GM18907 (cell line): ENCODE measurements at regions not wholly inside any gene's neighbourhood (a gene's known extent, or its start where the extent isn't known, plus 50 kb on each side); places are given as distances from the start of the nearest gene placed in this dataset.
"Not testable (repeated sequence)": the region's sequence is repeated elsewhere in the genome, so short reads cannot be mapped to it uniquely, and the experiment has no call there.

Source experiments
- ATAC-seq: cut with Tn5 transposase; IDR thresholded peaks from one replicate; pipeline ENCODE4 v1.9.1; 2021; ENCODE audit warnings: mild to moderate bottlenecking, moderate library complexity; ENCODE audit not compliant: unreplicated experiment

- not testable (repeated sequence) for ATAC-seq
These were observed 846.4 kb downstream of the RPIA start for GRCh38 chr2:89537862-89538261.

- ATAC-seq = not testable (repeated sequence)
These were observed 852.6 kb downstream of the RPIA start for GRCh38 chr2:89544110-89544509.

- ATAC-seq = not testable (repeated sequence)
These were observed 887.7 kb downstream of the RPIA start for GRCh38 chr2:89579154-89579553.

- ATAC-seq = not testable (repeated sequence)
These were observed 891.3 kb downstream of the RPIA start for GRCh38 chr2:89582816-89583215.

- ATAC-seq = not testable (repeated sequence)
These were observed 892.6 kb downstream of the RPIA start for GRCh38 chr2:89584046-89584445.

- not testable (repeated sequence) for ATAC-seq
These were observed 893.5 kb downstream of the RPIA start for GRCh38 chr2:89584868-89585557.

GRCh38 chr2:89585558-89585920 is 894.1 kb downstream of the RPIA start:
- peak; percentile 100 for ATAC-seq

- not testable (repeated sequence) for ATAC-seq
These were observed 908.4 kb downstream of the RPIA start for GRCh38 chr2:89599843-89600242.

GRCh38 chr2:89606514-89606913 is 915.0 kb downstream of the RPIA start:
- ATAC-seq = not testable (repeated sequence)

GRCh38 chr2:89610207-89610926 is 918.9 kb downstream of the RPIA start:
- ATAC-seq = not testable (repeated sequence)

- not testable (repeated sequence) for ATAC-seq
These were observed 919.5 kb downstream of the RPIA start for GRCh38 chr2:89610927-89611515.

- not testable (repeated sequence) for ATAC-seq
These were observed 920.2 kb downstream of the RPIA start for GRCh38 chr2:89611710-89612109.

- ATAC-seq = not testable (repeated sequence)
These were observed 957.8 kb downstream of the RPIA start for GRCh38 chr2:89649268-89649667.

- not testable (repeated sequence) for ATAC-seq
These were observed 987.8 kb downstream of the RPIA start for GRCh38 chr2:89679254-89679653.
